ENCODE measurements at regions not wholly inside any gene's neighbourhood (a gene's known extent, or its start where the extent isn't known, plus 50 kb on each side); places are given as distances from the start of the nearest gene placed in this dataset.

- Histone ChIP-seq H3K4me1 (ENCODE audit: control insufficient read depth, extremely low read depth, insufficient read depth, low read length) (no peaks in the 10 kb centered on the region), H3K9me3 (ENCODE audit: control insufficient read depth, low read depth, low read length) (no peaks in the 10 kb centered on the region), H4K20me1 (ENCODE audit: control insufficient read depth, extremely low read depth, insufficient read depth, low read length) (no peaks in the 10 kb centered on the region), H3K9ac (ENCODE audit: control insufficient read depth, extremely low read depth, insufficient read depth, low read length) (no peak overlapping the region), H3K27me3 (ENCODE audit: control insufficient read depth, extremely low read depth, insufficient read depth, low read length) (no peaks in the 10 kb centered on the region), H3K4me3 (ENCODE audit: control insufficient read depth in 2 of 3, extremely low read depth in 1 of 3, insufficient read depth in 2 of 3, low read depth in 1 of 3, low read length in 3 of 3) (no peak overlapping the region), H3K36me3 (ENCODE audit: control insufficient read depth in 2 of 2, extremely low read depth in 1 of 2, insufficient read depth in 2 of 2, low read length in 2 of 2) (no peaks in the 10 kb centered on the region), H3K4me2 (ENCODE audit: control insufficient read depth, extremely low read depth, insufficient read depth, low read depth, low read length) (no peak overlapping the region), H3K27ac (ENCODE audit: control insufficient read depth, insufficient read depth, low read length) (no peak overlapping the region), H2AFZ (ENCODE audit: control insufficient read depth, low read length) (no peak overlapping the region), H3K9me1 (ENCODE audit: control insufficient read depth, extremely low read depth, insufficient read depth, low read length) (no peaks in the 10 kb centered on the region), H3K79me2 (ENCODE audit: control insufficient read depth, insufficient read depth, low read length) (no peaks in the 10 kb centered on the region)
- dilution Hi-C loops (cut with MboI; ENCODE audit: extremely low pct_ligation_motif_present, low sequenced_read_pairs), result no loop called here
- TF ChIP-seq CTCF (optimal IDR thresholded peaks at IDR 0.05 in 1 of 3, IDR thresholded peaks at IDR 0.05 in 1 of 3, conservative IDR thresholded peaks at IDR 0.05 in 1 of 3; ENCODE audit: extremely low read depth in 1 of 3, insufficient read depth in 2 of 3, low read length in 3 of 3), result no peak
- TF ChIP-seq EZH2 (IDR thresholded peaks at IDR 0.05; ENCODE audit: low read length), result no peak
- DNase-seq (ENCODE audit: low read depth, low spot score), result no peak
- no peak for FAIRE-seq
Measured at GRCh38 chr3:24986612-24987011, 441.5 kb upstream of the RARB start.

DNA sequence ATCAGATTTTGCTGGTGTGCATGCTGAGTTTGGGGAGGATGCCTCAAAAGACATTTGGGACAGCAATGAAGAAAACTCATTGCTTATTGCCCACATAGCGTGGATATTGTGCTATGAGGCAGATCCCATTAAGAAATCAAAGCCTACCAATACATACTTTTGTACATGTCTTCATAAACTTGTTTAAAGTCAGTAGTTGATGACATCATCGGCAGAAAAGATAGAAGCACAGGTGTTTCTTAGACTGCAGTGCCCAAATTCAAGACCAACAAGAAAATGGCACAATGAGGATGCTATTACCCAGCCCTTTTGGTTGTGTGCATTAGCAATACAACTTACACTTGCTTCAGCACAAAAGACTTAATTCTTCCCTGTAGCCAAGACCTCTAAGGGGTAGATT is 428.7 kb upstream of the RARB start:
- FAIRE-seq, result no peak
- TF ChIP-seq CTCF (optimal IDR thresholded peaks at IDR 0.05 in 1 of 3, IDR thresholded peaks at IDR 0.05 in 1 of 3, conservative IDR thresholded peaks at IDR 0.05 in 1 of 3; ENCODE audit: extremely low read depth in 1 of 3, insufficient read depth in 2 of 3, low read length in 3 of 3), result no peak
- no peak for TF ChIP-seq EZH2 (IDR thresholded peaks at IDR 0.05; ENCODE audit: low read length)

More for the DNA sequence above, 428.7 kb upstream of the RARB start:
- no peak for DNase-seq (ENCODE audit: low read depth, low spot score)
- Histone ChIP-seq H2AFZ (ENCODE audit: control insufficient read depth, low read length) (no peak overlapping the region), H3K9ac (ENCODE audit: control insufficient read depth, extremely low read depth, insufficient read depth, low read length) (no peak overlapping the region), H3K27me3 (ENCODE audit: control insufficient read depth, extremely low read depth, insufficient read depth, low read length) (no peaks in the 10 kb centered on the region), H3K4me3 (ENCODE audit: control insufficient read depth in 2 of 3, extremely low read depth in 1 of 3, insufficient read depth in 2 of 3, low read depth in 1 of 3, low read length in 3 of 3) (no peak overlapping the region), H3K79me2 (ENCODE audit: control insufficient read depth, insufficient read depth, low read length) (no peaks in the 10 kb centered on the region), H3K9me3 (ENCODE audit: control insufficient read depth, low read depth, low read length) (no peaks in the 10 kb centered on the region), H3K27ac (ENCODE audit: control insufficient read depth, insufficient read depth, low read length) (no peak overlapping the region), H3K4me2 (ENCODE audit: control insufficient read depth, extremely low read depth, insufficient read depth, low read depth, low read length) (no peak overlapping the region), H4K20me1 (ENCODE audit: control insufficient read depth, extremely low read depth, insufficient read depth, low read length) (no peaks in the 10 kb centered on the region), H3K36me3 (ENCODE audit: control insufficient read depth in 2 of 2, extremely low read depth in 1 of 2, insufficient read depth in 2 of 2, low read length in 2 of 2) (no peaks in the 10 kb centered on the region), H3K4me1 (ENCODE audit: control insufficient read depth, extremely low read depth, insufficient read depth, low read length) (no peaks in the 10 kb centered on the region), H3K9me1 (ENCODE audit: control insufficient read depth, extremely low read depth, insufficient read depth, low read length) (no peaks in the 10 kb centered on the region)
- dilution Hi-C loops (cut with MboI; ENCODE audit: extremely low pct_ligation_motif_present, low sequenced_read_pairs), result no loop called here
